ENCODE measurements at regions not wholly inside any gene's neighbourhood (a gene's known extent, or its start where the extent isn't known, plus 50 kb on each side); places are given as distances from the start of the nearest gene placed in this dataset.

GRCh38 chr9:33695299-33695698 lies 100.1 kb upstream of the PRSS3 start:
- intact Hi-C loops (cut with micrococcal nuclease; ENCODE audit: unreplicated experiment) (no loop called here), in situ Hi-C loops (cut with HindIII; ENCODE audit: low pct_unique_long_range_greater_than_20kb, low sequenced_read_pairs) (no loop called here)
- Histone ChIP-seq H3K27ac (ENCODE audit: low read length) (no peak overlapping the region), H3K27me3 (ENCODE audit: control insufficient read depth, insufficient read depth, low read length) (peaks cover 24% of the 10 kb centered on the region), H3K4me3 (ENCODE audit: low read depth in 2 of 2, low read length in 2 of 2) (no peak overlapping the region), H3K4me1 (ENCODE audit: control insufficient read depth, insufficient read depth, low read length) (no peaks in the 10 kb centered on the region), H3K36me3 (ENCODE audit: control insufficient read depth, insufficient read depth, low read length) (no peaks in the 10 kb centered on the region), H3K9me3 (ENCODE audit: control insufficient read depth, insufficient read depth, low read depth, low read length) (no peaks in the 10 kb centered on the region)
- DNase-seq (ENCODE audit: low read depth, low spot score), result no peak
- POLR2A ChIA-PET, result no interaction called here
- no peak for ATAC-seq
- TF ChIP-seq POLR2AphosphoS5 (IDR thresholded peaks at IDR 0.05; ENCODE audit: low read depth, low read length) (no peak), CTCF (IDR thresholded peaks at IDR 0.05) (no peak), REST (IDR thresholded peaks at IDR 0.05; ENCODE audit: insufficient read depth in 1 of 2, low read depth in 2 of 2, low read length in 1 of 2) (no peak)
- CTCF ChIA-PET, result interaction anchor here (0.6 kb wide), 1 partner anchor 286 kb away, joined by 5 read pairs; no protein-coding TSS in a partner anchor
- BruUV-seq (replicated peaks), result no TSS peak

GRCh38 chr9:33695856-33696255 lies 99.5 kb upstream of the PRSS3 start:
- BruUV-seq (replicated peaks), result no TSS peak
- TF ChIP-seq POLR2AphosphoS5 (IDR thresholded peaks at IDR 0.05; ENCODE audit: low read depth, low read length), result no peak
- H3K9me3 ChIP-seq (ENCODE audit: control insufficient read depth, insufficient read depth, low read depth, low read length), result no peaks in the 10 kb centered on the region
- intact Hi-C loops (cut with micrococcal nuclease; ENCODE audit: unreplicated experiment), result no loop called here
- in situ Hi-C loops (cut with HindIII; ENCODE audit: low pct_unique_long_range_greater_than_20kb, low sequenced_read_pairs), result no loop called here
- no peak overlapping the region for H3K27ac ChIP-seq (ENCODE audit: low read length)
- H3K4me1 ChIP-seq (ENCODE audit: control insufficient read depth, insufficient read depth, low read length), result no peaks in the 10 kb centered on the region
- no peak overlapping the region for H3K4me3 ChIP-seq (ENCODE audit: low read depth in 2 of 2, low read length in 2 of 2)
- DNase-seq (ENCODE audit: low read depth, low spot score) (no peak), ATAC-seq (no peak)
- ChIA-PET CTCF (no interaction called here), POLR2A (no interaction called here)
- peaks cover 24% of the 10 kb centered on the region for H3K27me3 ChIP-seq (ENCODE audit: control insufficient read depth, insufficient read depth, low read length)
- H3K36me3 ChIP-seq (ENCODE audit: control insufficient read depth, insufficient read depth, low read length), result no peaks in the 10 kb centered on the region

- Histone ChIP-seq H3K36me3 (ENCODE audit: control insufficient read depth, insufficient read depth, low read length) (no peaks in the 10 kb centered on the region), H3K27me3 (ENCODE audit: control insufficient read depth, insufficient read depth, low read length) (peaks cover 24% of the 10 kb centered on the region), H3K4me1 (ENCODE audit: control insufficient read depth, insufficient read depth, low read length) (no peaks in the 10 kb centered on the region), H3K9me3 (ENCODE audit: control insufficient read depth, insufficient read depth, low read depth, low read length) (no peaks in the 10 kb centered on the region), H3K4me3 (ENCODE audit: low read depth in 2 of 2, low read length in 2 of 2) (no peak overlapping the region), H3K27ac (ENCODE audit: low read length) (no peak overlapping the region)
- CTCF ChIA-PET, result no interaction called here
- POLR2A ChIA-PET, result no interaction called here
- no peak for ATAC-seq
- TF ChIP-seq REST (IDR thresholded peaks at IDR 0.05; ENCODE audit: insufficient read depth in 1 of 2, low read depth in 2 of 2, low read length in 1 of 2) (no peak), POLR2AphosphoS5 (IDR thresholded peaks at IDR 0.05; ENCODE audit: low read depth, low read length) (no peak), TCF7L2 (IDR thresholded peaks at IDR 0.05; ENCODE audit: low read depth, low read length) (no peak), CTCF (IDR thresholded peaks at IDR 0.05) (no peak), SIN3A (IDR thresholded peaks at IDR 0.05; ENCODE audit: borderline replicate concordance, insufficient read depth, low read depth, low read length) (no peak)
- DNase-seq (ENCODE audit: low read depth, low spot score), result no peak
- intact Hi-C loops (cut with micrococcal nuclease; ENCODE audit: unreplicated experiment) (no loop called here), in situ Hi-C loops (cut with HindIII; ENCODE audit: low pct_unique_long_range_greater_than_20kb, low sequenced_read_pairs) (no loop called here)
- no TSS peak for BruUV-seq (replicated peaks)
Measured at GRCh38 chr9:33697171-33697570, 98.2 kb upstream of the PRSS3 start.

All from Panc1 (cell line).